Suprapubic skin (tissue), 4 donors: ENCODE measurements at regions not wholly inside any gene's neighbourhood (a gene's known extent, or its start where the extent isn't known, plus 50 kb on each side); places are given as distances from the start of the nearest gene placed in this dataset.

Experiments used
- DNase-seq, 2 donors: peaks; one replicate each; pipeline ENCODE4 v3.0.0-alpha.2; 2019; ENCODE audit warnings: low spot score in 2 of 2
- H3K27ac ChIP-seq: fragments of 200-600 bp; sonication (generic); one replicate; pipeline ENCODE4 v1.5.1; 2019
- H3K27me3 ChIP-seq: fragments of 200-600 bp; sonication (generic); one replicate; pipeline ENCODE4 v1.5.1; 2019
- H3K36me3 ChIP-seq: fragments of 200-600 bp; sonication (generic); one replicate; pipeline ENCODE4 v1.5.1; 2019
- H3K4me1 ChIP-seq: fragments of 200-600 bp; sonication (generic); one replicate; pipeline ENCODE4 v1.5.1; 2019
- H3K4me3 ChIP-seq: fragments of 200-600 bp; sonication (generic); one replicate; pipeline ENCODE4 v1.5.1; 2019; ENCODE audit warnings: mild to moderate bottlenecking
- H3K9me3 ChIP-seq: fragments of 200-600 bp; sonication (generic); one replicate; pipeline ENCODE4 v1.5.1; 2019
- EP300 ChIP-seq: sonication (generic); formaldehyde crosslinking; IDR thresholded peaks from one replicate; pipeline ENCODE4 v1.6.1; 2017; ENCODE audit warnings: antibody characterized with exemption
- POLR2A ChIP-seq, 2 donors: fragments of 450-650 bp; IDR thresholded peaks; one replicate each; pipeline ENCODE4 v1.6.1; 2017; ENCODE audit warnings: antibody characterized with exemption in 2 of 2, mild to moderate bottlenecking in 2 of 2, moderate library complexity in 2 of 2
- POLR2AphosphoS5 ChIP-seq, 3 donors: sonication (generic); formaldehyde crosslinking; IDR thresholded peaks; one replicate each; pipeline ENCODE4 v1.6.1; 2017; ENCODE audit warnings: antibody characterized with exemption in 3 of 3
- WGBS: methylation state at CpG from one replicate; pipeline ENCODE4 v1.1.5; 2018; 5-methylcytosine and 5-hydroxymethylcytosine counted together
- TF ChIP-seq, protein P1 (sequence below), 2 donors: fragments of 200-600 bp in 1 of 2; fragments of 450-650 bp in 1 of 2; sonication (generic) in 1 of 2; IDR thresholded peaks; one replicate each; pipeline ENCODE4 v1.5.1; 2016 to 2019; ENCODE audit warnings: antibody characterized with exemption in 2 of 2, mild to moderate bottlenecking in 1 of 2, moderate library complexity in 1 of 2

DNA sequence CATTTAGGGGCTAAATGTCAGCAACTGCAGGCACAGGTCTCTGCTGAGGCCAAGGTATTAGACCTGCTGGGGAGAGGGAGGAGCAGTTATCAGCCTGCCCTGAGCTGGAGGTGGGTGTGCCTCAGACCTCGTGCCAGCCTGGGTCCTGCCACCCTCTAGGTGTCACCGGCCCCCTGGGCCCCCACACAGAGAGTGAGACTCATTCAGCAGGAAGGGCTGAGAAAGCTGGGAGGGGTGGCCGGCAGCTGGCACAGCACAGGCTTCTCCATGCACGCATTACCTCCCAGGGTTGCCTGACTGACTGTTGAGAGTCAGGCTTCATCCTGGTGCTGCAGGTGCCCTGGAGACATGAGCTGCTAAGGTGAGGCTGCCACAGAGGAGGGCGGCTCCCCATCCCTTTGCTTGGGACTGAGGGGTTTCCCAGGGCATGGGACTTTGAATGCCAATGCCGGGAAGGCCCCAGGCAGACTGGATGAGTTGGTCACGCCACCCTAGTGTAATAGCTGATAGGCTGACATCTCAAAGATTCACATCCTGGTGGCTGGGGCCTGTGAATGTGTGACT, 75.3 kb upstream of the C14orf180 start:
- 26% methylated on average over 6 of the region's 7 CpGs for WGBS
- H3K4me3 ChIP-seq: no peak overlapping the region
- DNase-seq: no peak

DNA sequence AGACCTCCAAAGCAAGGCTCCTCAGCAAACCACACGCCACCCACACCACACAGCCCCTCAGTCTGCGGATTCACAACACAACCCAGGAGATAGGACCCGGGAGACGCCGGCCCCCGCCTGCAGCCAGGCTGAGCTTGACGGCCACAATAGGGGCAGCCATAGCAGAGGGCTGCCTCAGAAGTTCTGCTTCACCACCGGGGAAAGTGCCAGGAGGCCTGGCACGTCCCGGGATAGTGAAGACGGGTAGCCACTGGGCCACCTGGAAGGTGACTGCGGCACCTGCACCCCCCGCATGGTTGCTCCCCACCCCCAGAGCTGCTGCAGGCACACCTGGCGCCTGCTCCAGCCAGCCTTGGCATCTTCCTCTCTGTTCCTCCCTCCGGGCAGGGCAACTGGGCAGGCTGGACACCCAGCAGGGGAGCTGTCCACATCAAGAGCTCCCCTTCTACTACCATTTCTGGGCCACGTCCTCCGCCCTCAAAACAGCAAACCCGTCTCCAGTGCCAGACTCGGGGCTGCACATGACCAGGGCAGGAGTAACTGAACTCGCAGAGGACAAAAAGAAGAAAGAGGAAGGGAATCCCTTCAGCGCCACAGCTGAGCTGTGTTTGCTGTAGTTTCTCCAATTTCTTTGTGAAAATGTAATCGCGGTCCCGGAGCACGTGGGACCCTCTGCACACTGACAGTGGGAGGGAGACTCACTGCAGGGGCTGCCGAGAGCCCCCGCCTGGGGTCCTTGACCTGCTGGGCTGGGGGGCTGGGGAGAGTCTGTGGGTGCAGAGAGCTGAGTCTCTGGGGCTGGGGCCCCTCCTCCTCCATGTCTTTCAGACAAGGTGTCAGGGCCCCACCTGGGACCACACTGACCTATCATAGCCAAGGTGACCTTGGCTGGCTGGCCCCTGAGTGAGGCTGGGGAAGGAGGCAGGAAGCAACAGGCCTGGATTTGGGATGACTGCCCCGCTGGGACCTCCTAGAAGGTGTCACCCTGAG, 74.2 kb upstream of the C14orf180 start:
- H3K27me3 ChIP-seq: peaks cover 34% of the 10 kb centered on the region
- peaks cover 7% of the 10 kb centered on the region for H3K9me3 ChIP-seq
- H3K27ac ChIP-seq: no peak overlapping the region
- TF ChIP-seq EP300 (no peak), POLR2A (IDR thresholded peaks at IDR 0.05) (no peak), POLR2AphosphoS5 (IDR thresholded peaks at IDR 0.05) (no peak)
- TF ChIP-seq, protein P1, sequence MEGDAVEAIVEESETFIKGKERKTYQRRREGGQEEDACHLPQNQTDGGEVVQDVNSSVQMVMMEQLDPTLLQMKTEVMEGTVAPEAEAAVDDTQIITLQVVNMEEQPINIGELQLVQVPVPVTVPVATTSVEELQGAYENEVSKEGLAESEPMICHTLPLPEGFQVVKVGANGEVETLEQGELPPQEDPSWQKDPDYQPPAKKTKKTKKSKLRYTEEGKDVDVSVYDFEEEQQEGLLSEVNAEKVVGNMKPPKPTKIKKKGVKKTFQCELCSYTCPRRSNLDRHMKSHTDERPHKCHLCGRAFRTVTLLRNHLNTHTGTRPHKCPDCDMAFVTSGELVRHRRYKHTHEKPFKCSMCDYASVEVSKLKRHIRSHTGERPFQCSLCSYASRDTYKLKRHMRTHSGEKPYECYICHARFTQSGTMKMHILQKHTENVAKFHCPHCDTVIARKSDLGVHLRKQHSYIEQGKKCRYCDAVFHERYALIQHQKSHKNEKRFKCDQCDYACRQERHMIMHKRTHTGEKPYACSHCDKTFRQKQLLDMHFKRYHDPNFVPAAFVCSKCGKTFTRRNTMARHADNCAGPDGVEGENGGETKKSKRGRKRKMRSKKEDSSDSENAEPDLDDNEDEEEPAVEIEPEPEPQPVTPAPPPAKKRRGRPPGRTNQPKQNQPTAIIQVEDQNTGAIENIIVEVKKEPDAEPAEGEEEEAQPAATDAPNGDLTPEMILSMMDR (IDR thresholded peaks at IDR 0.05): no peak
- no peak for DNase-seq
- no peaks in the 10 kb centered on the region for H3K4me1 ChIP-seq
- no peaks in the 10 kb centered on the region for H3K36me3 ChIP-seq
- WGBS: 75% methylated on average over 24 of the region's 28 CpGs
- no peak overlapping the region for H3K4me3 ChIP-seq

More for the DNA sequence above, 75.3 kb upstream of the C14orf180 start:
- H3K27me3 ChIP-seq: peaks cover 32% of the 10 kb centered on the region
- no peak for TF ChIP-seq POLR2AphosphoS5 (IDR thresholded peaks at IDR 0.05)
- TF ChIP-seq EP300: no peak
- no peak for TF ChIP-seq POLR2A (IDR thresholded peaks at IDR 0.05)
- TF ChIP-seq, protein P1 (IDR thresholded peaks at IDR 0.05): no peak
- peaks cover 7% of the 10 kb centered on the region for H3K9me3 ChIP-seq
- H3K4me1 ChIP-seq: no peaks in the 10 kb centered on the region
- no peaks in the 10 kb centered on the region for H3K36me3 ChIP-seq
- no peak overlapping the region for H3K27ac ChIP-seq

DNA sequence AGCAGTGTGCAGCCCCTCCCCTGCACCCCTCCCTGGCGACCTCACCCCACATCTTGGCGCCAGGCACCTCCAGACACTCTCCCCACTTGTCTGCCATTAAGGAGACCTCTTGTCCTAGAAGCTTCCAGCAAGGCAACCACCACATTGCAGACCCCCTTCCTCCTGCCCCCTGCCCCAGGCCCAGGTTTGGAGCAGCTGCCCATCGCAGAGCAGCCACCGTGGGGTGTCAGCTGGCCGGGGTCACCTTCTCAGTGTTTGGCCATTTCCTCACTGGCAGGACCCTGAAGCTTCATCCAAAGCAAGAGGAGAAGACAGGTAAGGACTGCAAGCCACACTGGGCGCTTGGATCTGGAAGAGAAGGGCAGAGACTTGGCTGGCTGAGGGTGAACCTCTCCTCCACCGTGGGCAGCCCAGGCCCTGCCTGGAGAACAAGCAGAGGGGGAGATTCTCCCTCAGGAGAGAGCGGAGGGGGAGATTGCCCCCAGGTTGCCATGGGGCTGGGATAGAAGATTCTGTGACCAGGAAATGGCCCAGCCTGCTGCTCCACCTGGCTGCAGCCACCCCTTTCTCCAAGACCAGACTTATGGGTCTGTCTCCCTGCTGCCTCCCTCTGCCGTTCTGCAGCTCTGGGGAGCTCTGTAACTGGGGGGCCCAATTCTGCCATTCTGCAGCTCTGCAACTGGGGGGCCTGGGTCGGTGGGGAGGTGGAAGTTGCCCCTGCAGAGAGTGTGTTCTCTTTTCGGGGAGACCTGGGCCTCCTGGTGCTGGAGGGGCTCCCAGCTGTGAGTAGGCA, 72.9 kb upstream of the C14orf180 start:
- peaks cover 39% of the 10 kb centered on the region for H3K27me3 ChIP-seq
- H3K4me1 ChIP-seq: peaks cover 10% of the 10 kb centered on the region
- no peak for DNase-seq
- TF ChIP-seq EP300 (no peak), POLR2A (IDR thresholded peaks at IDR 0.05) (no peak), POLR2AphosphoS5 (IDR thresholded peaks at IDR 0.05) (no peak)
- TF ChIP-seq, protein P1 (IDR thresholded peaks at IDR 0.05): no peak
- H3K36me3 ChIP-seq: no peaks in the 10 kb centered on the region
- no peak overlapping the region for H3K4me3 ChIP-seq
- H3K27ac ChIP-seq: no peak overlapping the region
- peaks cover 5% of the 10 kb centered on the region for H3K9me3 ChIP-seq
- 85% methylated on average over 9 of the region's 11 CpGs for WGBS

DNA sequence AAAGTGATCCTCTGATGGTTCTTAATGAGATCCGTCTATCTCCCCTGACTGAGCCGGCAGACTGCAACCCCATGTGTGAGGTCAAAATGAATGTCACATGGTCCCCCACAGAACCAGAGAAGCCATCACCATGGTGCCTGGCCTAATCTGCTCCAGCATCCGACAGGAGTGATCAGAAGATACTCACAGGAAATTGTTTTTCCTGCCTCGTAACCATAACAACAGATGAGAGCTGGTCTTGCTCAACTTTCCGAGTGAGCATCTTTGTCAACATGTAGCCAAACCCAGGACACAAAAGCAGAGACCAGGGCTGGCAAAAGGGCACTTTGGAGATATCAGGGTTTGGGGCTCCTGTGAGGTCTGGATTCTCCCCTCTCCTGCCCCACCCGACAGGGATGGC, 72.1 kb upstream of the C14orf180 start:
- Histone ChIP-seq H3K4me1 (peaks cover 10% of the 10 kb centered on the region), H3K9me3 (no peaks in the 10 kb centered on the region), H3K27me3 (peaks cover 46% of the 10 kb centered on the region), H3K36me3 (no peaks in the 10 kb centered on the region), H3K4me3 (no peak overlapping the region), H3K27ac (no peak overlapping the region)
- TF ChIP-seq POLR2A (IDR thresholded peaks at IDR 0.05) (no peak), EP300 (no peak), POLR2AphosphoS5 (IDR thresholded peaks at IDR 0.05) (no peak)
- TF ChIP-seq, protein P1 (IDR thresholded peaks at IDR 0.05): no peak
- DNase-seq: no peak
- WGBS: 56% methylated on average over 6 of the region's 6 CpGs
